ES-I3 (cell line): ENCODE measurements at regions not wholly inside any gene's neighbourhood (a gene's known extent, or its start where the extent isn't known, plus 50 kb on each side); places are given as distances from the start of the nearest gene placed in this dataset.

ENCODE experiments used
- H3K36me3 ChIP-seq: 2 replicates; pipeline ENCODE4 v1.6.1; 2013; ENCODE audit warnings: mild to moderate bottlenecking, low read length, control low read depth, moderate library complexity; ENCODE audit not compliant: insufficient read depth
- H3K4me1 ChIP-seq: 2 replicates; pipeline ENCODE4 v1.6.1; 2013; ENCODE audit warnings: mild to moderate bottlenecking, control low read depth, low read length; ENCODE audit not compliant: insufficient read depth
- H3K9ac ChIP-seq: 2 replicates; pipeline ENCODE4 v1.6.1; 2013; ENCODE audit warnings: low read depth, mild to moderate bottlenecking, low read length, moderate library complexity
- H3K9me3 ChIP-seq: 2 replicates; pipeline ENCODE4 v1.6.1; 2013; ENCODE audit warnings: mild to moderate bottlenecking, low read length, moderate library complexity; ENCODE audit not compliant: control insufficient read depth, insufficient read depth

- Histone ChIP-seq H3K4me1 (no peaks in the 10 kb centered on the region), H3K36me3 (no peaks in the 10 kb centered on the region), H3K9me3 (no peaks in the 10 kb centered on the region), H3K9ac (no peak overlapping the region)
These were observed 339.5 kb upstream of the MKI67 start for GRCh38 chr10:128465697-128466096.

GRCh38 chr10:128466831-128467371 is 340.7 kb upstream of the MKI67 start:
- no peak overlapping the region for H3K9ac ChIP-seq
- no peaks in the 10 kb centered on the region for H3K4me1 ChIP-seq
- H3K36me3 ChIP-seq = no peaks in the 10 kb centered on the region
- no peaks in the 10 kb centered on the region for H3K9me3 ChIP-seq

- Histone ChIP-seq H3K9ac (no peak overlapping the region), H3K9me3 (no peaks in the 10 kb centered on the region), H3K4me1 (no peaks in the 10 kb centered on the region), H3K36me3 (no peaks in the 10 kb centered on the region)
These were observed 342.2 kb upstream of the MKI67 start for GRCh38 chr10:128468462-128468861.

GRCh38 chr10:128469515-128469914 is 343.3 kb upstream of the MKI67 start:
- Histone ChIP-seq H3K9me3 (no peaks in the 10 kb centered on the region), H3K4me1 (no peaks in the 10 kb centered on the region), H3K36me3 (no peaks in the 10 kb centered on the region), H3K9ac (no peak overlapping the region)

- H3K4me1 ChIP-seq = no peaks in the 10 kb centered on the region
- H3K36me3 ChIP-seq = no peaks in the 10 kb centered on the region
- H3K9ac ChIP-seq = no peak overlapping the region
- no peaks in the 10 kb centered on the region for H3K9me3 ChIP-seq
These were observed 344.2 kb upstream of the MKI67 start for GRCh38 chr10:128470321-128470965.

- Histone ChIP-seq H3K9ac (no peak overlapping the region), H3K4me1 (no peaks in the 10 kb centered on the region), H3K36me3 (no peaks in the 10 kb centered on the region), H3K9me3 (no peaks in the 10 kb centered on the region)
These were observed 344.9 kb upstream of the MKI67 start for GRCh38 chr10:128471151-128471550.

GRCh38 chr10:128472196-128472595 is 346.0 kb upstream of the MKI67 start:
- H3K9ac ChIP-seq = no peak overlapping the region
- no peaks in the 10 kb centered on the region for H3K36me3 ChIP-seq
- no peaks in the 10 kb centered on the region for H3K4me1 ChIP-seq
- H3K9me3 ChIP-seq = no peaks in the 10 kb centered on the region

- H3K9me3 ChIP-seq = no peaks in the 10 kb centered on the region
- H3K9ac ChIP-seq = no peak overlapping the region
- no peaks in the 10 kb centered on the region for H3K4me1 ChIP-seq
- no peaks in the 10 kb centered on the region for H3K36me3 ChIP-seq
These were observed 347.2 kb upstream of the MKI67 start for GRCh38 chr10:128473396-128473795.

- Histone ChIP-seq H3K4me1 (no peaks in the 10 kb centered on the region), H3K36me3 (no peaks in the 10 kb centered on the region), H3K9ac (no peak overlapping the region), H3K9me3 (no peaks in the 10 kb centered on the region)
These were observed 347.7 kb upstream of the MKI67 start for GRCh38 chr10:128473911-128474310.

- no peak overlapping the region for H3K9ac ChIP-seq
- H3K9me3 ChIP-seq = no peaks in the 10 kb centered on the region
- no peaks in the 10 kb centered on the region for H3K36me3 ChIP-seq
- no peaks in the 10 kb centered on the region for H3K4me1 ChIP-seq
These were observed 348.3 kb upstream of the MKI67 start for GRCh38 chr10:128474571-128474970.

GRCh38 chr10:128475686-128476367 is 349.6 kb upstream of the MKI67 start:
- H3K4me1 ChIP-seq = no peaks in the 10 kb centered on the region
- no peaks in the 10 kb centered on the region for H3K36me3 ChIP-seq
- no peaks in the 10 kb centered on the region for H3K9me3 ChIP-seq

GRCh38 chr10:128476368-128476725 is 350.1 kb upstream of the MKI67 start:
- H3K9ac ChIP-seq = no peak overlapping the region
- H3K9me3 ChIP-seq = no peaks in the 10 kb centered on the region
- H3K36me3 ChIP-seq = no peaks in the 10 kb centered on the region
- no peaks in the 10 kb centered on the region for H3K4me1 ChIP-seq

More at GRCh38 chr10:128475686-128476367, 349.6 kb upstream of the MKI67 start:
- H3K9ac ChIP-seq = no peak overlapping the region

GRCh38 chr10:128476845-128477244 is 350.6 kb upstream of the MKI67 start:
- H3K9me3 ChIP-seq = no peaks in the 10 kb centered on the region
- H3K36me3 ChIP-seq = no peaks in the 10 kb centered on the region
- H3K4me1 ChIP-seq = no peaks in the 10 kb centered on the region
- H3K9ac ChIP-seq = no peak overlapping the region

- H3K9me3 ChIP-seq = no peaks in the 10 kb centered on the region
- no peak overlapping the region for H3K9ac ChIP-seq
- H3K36me3 ChIP-seq = no peaks in the 10 kb centered on the region
- H3K4me1 ChIP-seq = no peaks in the 10 kb centered on the region
These were observed 354.4 kb upstream of the MKI67 start for GRCh38 chr10:128480601-128481000.

GRCh38 chr10:128481152-128481840 is 355.1 kb upstream of the MKI67 start:
- Histone ChIP-seq H3K9me3 (no peaks in the 10 kb centered on the region), H3K9ac (no peak overlapping the region), H3K36me3 (no peaks in the 10 kb centered on the region), H3K4me1 (no peaks in the 10 kb centered on the region)
